WTC11 (cell line): ENCODE measurements at regions not wholly inside any gene's neighbourhood (a gene's known extent, or its start where the extent isn't known, plus 50 kb on each side); places are given as distances from the start of the nearest gene placed in this dataset.

ENCODE experiments used
- ATAC-seq: fragments of 200-7000 bp; cut with Tn5 transposase; 2 replicates; pipeline ENCODE4 v1.10.0; 2021; ENCODE audit warnings: mild to moderate bottlenecking, moderate library complexity
- CTCF ChIA-PET: fragments of 300-600 bp; sonication (Branson Sonifier 250); formaldehyde crosslinking; loops from one replicate; lab custom pipeline; 2021; ENCODE audit warnings: antibody characterized with exemption; lab: Charles Lee
- POLR2A ChIA-PET: fragments of 350-600 bp; sonication (Branson Sonifier 250); formaldehyde crosslinking; loops from one replicate; lab custom pipeline; 2021; ENCODE audit warnings: antibody characterized with exemption; lab: Charles Lee
- DNase-seq: peaks from one replicate; pipeline ENCODE4 v3.0.0; 2021; ENCODE audit warnings: low spot score
- H3K27ac Mint-ChIP-seq: 2 replicates; pipeline ENCODE4 v1.8.0; 2021; ENCODE audit warnings: mixed read lengths
- H3K27me3 Mint-ChIP-seq: 2 replicates; pipeline ENCODE4 v1.8.0; 2021; ENCODE audit warnings: low read depth, mild to moderate bottlenecking, moderate library complexity, mixed read lengths
- H3K36me3 Mint-ChIP-seq: 2 replicates; pipeline ENCODE4 v1.8.0; 2021; ENCODE audit warnings: mixed read lengths
- H3K4me1 Mint-ChIP-seq: 2 replicates; pipeline ENCODE4 v1.8.0; 2022; ENCODE audit warnings: mixed read lengths
- H3K4me3 Mint-ChIP-seq: 2 replicates; pipeline ENCODE4 v1.8.0; 2021; ENCODE audit warnings: mild to moderate bottlenecking, moderate library complexity, mixed read lengths
- H3K9me3 Mint-ChIP-seq: 2 replicates; pipeline ENCODE4 v1.8.0; 2021; ENCODE audit warnings: mixed read lengths
- ATF3 ChIP-seq: sonication (generic); formaldehyde crosslinking; conservative IDR thresholded peaks from 2 replicates; pipeline ENCODE4 v1.8.1; 2022; ENCODE audit warnings: mild to moderate bottlenecking, missing genetic modification reagents
- ATF6 ChIP-seq: sonication (generic); formaldehyde crosslinking; IDR thresholded peaks from 2 replicates; pipeline ENCODE4 v1.8.1; 2023; ENCODE audit warnings: mild to moderate bottlenecking, missing genetic modification reagents
- CBFB ChIP-seq: sonication (generic); formaldehyde crosslinking; IDR thresholded peaks from 2 replicates; pipeline ENCODE4 v1.8.1; 2022; ENCODE audit warnings: mild to moderate bottlenecking, low read depth, missing genetic modification reagents
- ERG ChIP-seq: fragments of 250-450 bp; sonication (Bioruptor Pico); IDR thresholded peaks from 2 replicates; pipeline ENCODE4 v1.8.0; 2021; ENCODE audit warnings: mild to moderate bottlenecking
- FOXJ3 ChIP-seq: sonication (generic); formaldehyde crosslinking; IDR thresholded peaks from 2 replicates; pipeline ENCODE4 v1.9.0; 2021; ENCODE audit warnings: missing genetic modification reagents, mild to moderate bottlenecking, borderline replicate concordance
- FOXP1 ChIP-seq: sonication (generic); formaldehyde crosslinking; IDR thresholded peaks from 2 replicates; pipeline ENCODE4 v1.8.0; 2022; ENCODE audit warnings: missing genetic modification reagents, mild to moderate bottlenecking, moderate library complexity, borderline replicate concordance
- GRHL2 ChIP-seq: fragments of 250-450 bp; sonication (Bioruptor Pico); IDR thresholded peaks from 2 replicates; pipeline ENCODE4 v1.8.0; 2022; ENCODE audit warnings: mild to moderate bottlenecking, moderate library complexity; ENCODE audit not compliant: insufficient replicate concordance, severe bottlenecking
- HMGXB4 ChIP-seq: sonication (generic); formaldehyde crosslinking; IDR thresholded peaks from 2 replicates; pipeline ENCODE4 v1.8.1; 2023; ENCODE audit warnings: mild to moderate bottlenecking, moderate library complexity, missing genetic modification reagents
- MYBL2 ChIP-seq: sonication (generic); formaldehyde crosslinking; IDR thresholded peaks from 2 replicates; pipeline ENCODE4 v1.8.1; 2023; ENCODE audit warnings: mild to moderate bottlenecking, moderate library complexity, missing genetic modification reagents
- NFE2L1 ChIP-seq: sonication (generic); formaldehyde crosslinking; IDR thresholded peaks from 2 replicates; pipeline ENCODE4 v1.8.1; 2023; ENCODE audit warnings: missing genetic modification reagents
- NR1H2 ChIP-seq: sonication (generic); formaldehyde crosslinking; IDR thresholded peaks from 2 replicates; pipeline ENCODE4 v1.9.0; 2021; ENCODE audit warnings: mild to moderate bottlenecking, moderate library complexity, missing genetic modification reagents
- NR2C2 ChIP-seq: sonication (generic); formaldehyde crosslinking; IDR thresholded peaks from 2 replicates; pipeline ENCODE4 v1.8.0; 2022; ENCODE audit warnings: mild to moderate bottlenecking, missing genetic modification reagents
- PREB ChIP-seq: sonication (generic); formaldehyde crosslinking; IDR thresholded peaks from 2 replicates; pipeline ENCODE4 v1.8.1; 2022; ENCODE audit warnings: mild to moderate bottlenecking, missing genetic modification reagents, moderate library complexity, borderline replicate concordance
- RELA ChIP-seq: sonication (generic); formaldehyde crosslinking; IDR thresholded peaks from 2 replicates; pipeline ENCODE4 v1.8.1; 2022; ENCODE audit warnings: missing genetic modification reagents, mild to moderate bottlenecking, borderline replicate concordance
- RORB ChIP-seq: fragments of 250-450 bp; sonication (Bioruptor Pico); IDR thresholded peaks from 2 replicates; pipeline ENCODE4 v1.9.0; 2021; ENCODE audit warnings: mild to moderate bottlenecking
- TP53 ChIP-seq: sonication (generic); formaldehyde crosslinking; IDR thresholded peaks from 2 replicates; pipeline ENCODE4 v1.8.1; 2023; ENCODE audit warnings: mild to moderate bottlenecking, missing genetic modification reagents
- USF2 ChIP-seq: sonication (generic); formaldehyde crosslinking; IDR thresholded peaks from 2 replicates; pipeline ENCODE4 v1.8.1; 2023; ENCODE audit warnings: mild to moderate bottlenecking, missing genetic modification reagents, moderate library complexity
- ZNF121 ChIP-seq: sonication (generic); formaldehyde crosslinking; IDR thresholded peaks from 2 replicates; pipeline ENCODE4 v1.8.0; 2023; ENCODE audit warnings: missing genetic modification reagents
- ZNF219 ChIP-seq: sonication (generic); formaldehyde crosslinking; IDR thresholded peaks from 2 replicates; pipeline ENCODE4 v1.8.0; 2023; ENCODE audit warnings: missing genetic modification reagents, mild to moderate bottlenecking, borderline replicate concordance
- ZNF317 ChIP-seq: sonication (generic); formaldehyde crosslinking; IDR thresholded peaks from 2 replicates; pipeline ENCODE4 v1.8.1; 2023; ENCODE audit warnings: low read depth, mild to moderate bottlenecking, moderate library complexity, missing genetic modification reagents, borderline replicate concordance
- ZNF425 ChIP-seq: fragments of 250-450 bp; sonication (Bioruptor Pico); conservative IDR thresholded peaks from 2 replicates; pipeline ENCODE4 v1.9.0; 2021; ENCODE audit warnings: mild to moderate bottlenecking
- ZNF532 ChIP-seq: fragments of 250-450 bp; sonication (Bioruptor Pico); IDR thresholded peaks from 2 replicates; pipeline ENCODE4 v1.9.0; 2021; ENCODE audit warnings: mild to moderate bottlenecking, borderline replicate concordance

- H3K4me1 Mint-ChIP-seq, result peaks cover 34% of the 10 kb centered on the region
- TF ChIP-seq NR2C2 (CRISPR knock-in tag), result no peak
- no peak for TF ChIP-seq FOXJ3 (CRISPR knock-in tag)
- no peak for TF ChIP-seq TP53 (CRISPR knock-in tag)
- no peak for TF ChIP-seq NFE2L1 (CRISPR knock-in tag)
- TF ChIP-seq FOXP1 (CRISPR knock-in tag), result no peak
- no peak for TF ChIP-seq ZNF121
- H3K36me3 Mint-ChIP-seq, result no peaks in the 10 kb centered on the region
- ChIA-PET POLR2A (no interaction called here), CTCF (no interaction called here)
- DNase-seq (no peak), ATAC-seq (no peak)
- H3K4me3 Mint-ChIP-seq, result no peak overlapping the region
- no peak overlapping the region for H3K27ac Mint-ChIP-seq
- H3K27me3 Mint-ChIP-seq, result peaks cover 18% of the 10 kb centered on the region
- H3K9me3 Mint-ChIP-seq, result no peaks in the 10 kb centered on the region
These were observed 358.1 kb downstream of the CRPPA start for GRCh38 chr7:16063221-16063620.

GRCh38 chr7:16062269-16062668 lies 359.1 kb downstream of the CRPPA start:
- H3K9me3 Mint-ChIP-seq, result no peaks in the 10 kb centered on the region
- H3K27me3 Mint-ChIP-seq, result peaks cover 13% of the 10 kb centered on the region
- CTCF ChIA-PET, result no interaction called here
- ATAC-seq, result no peak
- peaks cover 26% of the 10 kb centered on the region for H3K4me1 Mint-ChIP-seq
- POLR2A ChIA-PET, result no interaction called here
- no peak for DNase-seq
- H3K27ac Mint-ChIP-seq, result no peak overlapping the region
- no peaks in the 10 kb centered on the region for H3K36me3 Mint-ChIP-seq
- H3K4me3 Mint-ChIP-seq, result no peak overlapping the region
- TF ChIP-seq MYBL2 (CRISPR knock-in tag), result no peak
- TF ChIP-seq ATF6, result no peak
- no peak for TF ChIP-seq ZNF219 (CRISPR knock-in tag)
- no peak for TF ChIP-seq ATF3
- no peak for TF ChIP-seq HMGXB4 (CRISPR knock-in tag)
- no peak for TF ChIP-seq USF2 (CRISPR knock-in tag)
- TF ChIP-seq RORB (CRISPR knock-in tag), result no peak
- no peak for TF ChIP-seq PREB (CRISPR knock-in tag)
- no peak for TF ChIP-seq ZNF532 (CRISPR knock-in tag)
- no peak for TF ChIP-seq CBFB (CRISPR knock-in tag)
- TF ChIP-seq RELA (CRISPR knock-in tag), result no peak
- TF ChIP-seq NR1H2 (CRISPR knock-in tag), result no peak
- no peak for TF ChIP-seq ZNF425 (CRISPR knock-in tag)
- TF ChIP-seq GRHL2, result no peak
- TF ChIP-seq ERG, result no peak
- no peak for TF ChIP-seq ZNF317 (CRISPR knock-in tag)
